Kidney (tissue), 13 donors: ENCODE measurements at regions not wholly inside any gene's neighbourhood (a gene's known extent, or its start where the extent isn't known, plus 50 kb on each side); places are given as distances from the start of the nearest gene placed in this dataset.

ENCODE experiments used
- DNase-seq, 5 donors: peaks; one replicate each; pipeline ENCODE4 v3.0.0-alpha.2; 2013 to 2020
- FAIRE-seq: peaks from 2 replicates; lab custom pipeline; 2012; peaks lifted over from hg19 to GRCh38; lab: Jason Lieb, UNC
- H3K27ac ChIP-seq, 2 donors: one replicate each; pipeline ENCODE4 v1.7.0; 2013; ENCODE audit warnings: low read depth in 2 of 2, low read length in 2 of 2, inconsistent platforms in 1 of 2
- H3K27me3 ChIP-seq: one replicate; pipeline ENCODE4 v1.7.1; 2013; ENCODE audit warnings: low read length, inconsistent platforms; ENCODE audit not compliant: control insufficient read depth, insufficient read depth
- H3K36me3 ChIP-seq, 3 donors: one replicate each; pipeline versions ENCODE4 v1.7.0 to v1.7.1; 2013; ENCODE audit warnings: low read length in 3 of 3, control low read depth in 1 of 3, inconsistent platforms in 1 of 3; ENCODE audit not compliant: insufficient read depth in 3 of 3, control insufficient read depth in 2 of 3
- H3K4me1 ChIP-seq, 3 donors: one replicate each; pipeline versions ENCODE4 v1.7.0 to v1.7.1; 2013; ENCODE audit warnings: low read length in 3 of 3, inconsistent platforms in 1 of 3, low read depth in 1 of 3; ENCODE audit not compliant: control insufficient read depth in 2 of 3, insufficient read depth in 2 of 3
- H3K4me3 ChIP-seq, 3 donors: one replicate each; pipeline versions ENCODE4 v1.7.0 to v1.8.1; 2013; ENCODE audit warnings: low read length in 3 of 3, control low read depth in 1 of 3, inconsistent platforms in 1 of 3
- H3K9ac ChIP-seq, 3 donors: one replicate each; pipeline versions ENCODE4 v1.7.0 to v1.7.1; 2013; ENCODE audit warnings: low read length in 3 of 3, control low read depth in 1 of 3, inconsistent platforms in 1 of 3
- H3K9me3 ChIP-seq, 3 donors: one replicate each; pipeline versions ENCODE4 v1.7.0 to v1.7.1; 2013; ENCODE audit warnings: low read length in 3 of 3, control low read depth in 1 of 3, inconsistent platforms in 1 of 3; ENCODE audit not compliant: control insufficient read depth in 2 of 3, insufficient read depth in 1 of 3
- CTCF ChIP-seq: IDR thresholded peaks from 3 replicates; pipeline ENCODE4 v1.5.1; 2012; ENCODE audit warnings: mild to moderate bottlenecking, moderate library complexity, borderline replicate concordance; ENCODE audit not compliant: insufficient read depth; ENCODE audit errors: extremely low read depth
- intact Hi-C: fragments of 100-400 bp; cut with DNase I; formaldehyde crosslinking; loops from one replicate; pipeline ENCODE4 v1.11.1; 2022
- donor health status: control.
- donor health status: control.
- donor health status: control.
- donor health status: control.
- donor health status: control.
- donor health status: DM: yes; HTN: yes; CAD: no.
- donor health status: Normal renal cell carcinoma (clear cell type).

GRCh38 chr6:14658030-14658429 lies 540.5 kb downstream of the CD83 start:
- H3K9ac ChIP-seq, result no peak overlapping the region
- FAIRE-seq, result no peak

DNA sequence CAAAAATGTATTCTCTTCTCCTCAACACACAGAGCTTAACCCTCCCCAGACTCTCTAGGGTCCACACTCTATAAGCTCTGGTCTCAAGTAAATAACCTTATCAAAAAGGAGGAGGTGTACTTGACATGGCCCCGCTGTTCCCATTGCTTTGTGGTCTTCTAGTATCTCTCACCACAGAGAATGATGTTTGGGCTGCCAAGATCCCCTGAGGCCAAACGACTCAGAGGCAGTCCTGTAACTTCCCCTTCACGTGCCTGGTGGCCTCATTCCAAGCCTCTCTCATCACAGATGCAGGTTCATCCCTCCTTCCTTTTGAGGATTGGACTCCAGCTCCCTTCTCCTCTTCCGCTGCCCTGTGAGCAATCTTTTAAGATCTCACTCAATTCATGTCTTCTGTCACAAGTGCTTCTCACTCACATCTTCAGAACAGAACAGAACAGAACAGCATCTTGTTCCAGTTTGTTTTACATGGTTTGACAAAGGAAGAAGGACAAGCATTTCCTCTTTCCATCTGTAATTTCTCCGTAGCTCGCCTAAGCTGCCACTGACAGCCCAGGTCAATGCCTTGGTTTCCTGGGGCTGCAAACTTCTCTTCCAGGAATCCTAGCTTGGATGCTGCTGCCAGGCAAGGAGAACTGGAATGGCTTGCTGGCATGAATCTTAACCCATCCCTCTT lies 541.5 kb downstream of the CD83 start:
- intact Hi-C loops, result no loop called here
- DNase-seq, result no peak
- Histone ChIP-seq H3K36me3 (no peaks in the 10 kb centered on the region), H3K9me3 (no peaks in the 10 kb centered on the region), H3K9ac (no peak overlapping the region), H3K4me3 (no peak overlapping the region), H3K4me1 (peaks cover 0 to 9% (median 7%) of the 10 kb centered on the region in 3 donors), H3K27ac (no peak overlapping the region), H3K27me3 (no peaks in the 10 kb centered on the region)
- FAIRE-seq, result no peak
- TF ChIP-seq CTCF, result no peak

More at GRCh38 chr6:14658030-14658429, 540.5 kb downstream of the CD83 start:
- no peak overlapping the region for H3K4me3 ChIP-seq
- H3K36me3 ChIP-seq, result no peaks in the 10 kb centered on the region
- no peaks in the 10 kb centered on the region for H3K27me3 ChIP-seq
- no peaks in the 10 kb centered on the region for H3K9me3 ChIP-seq
- no peak for DNase-seq
- no peak for TF ChIP-seq CTCF
- intact Hi-C loops, result no loop called here
- no peak overlapping the region for H3K27ac ChIP-seq
- H3K4me1 ChIP-seq, result peaks cover 0 to 9% (median 7%) of the 10 kb centered on the region in 3 donors

- Histone ChIP-seq H3K27ac (no peak overlapping the region), H3K27me3 (no peaks in the 10 kb centered on the region), H3K9me3 (no peaks in the 10 kb centered on the region), H3K4me1 (peaks cover 0 to 9% (median 7%) of the 10 kb centered on the region in 3 donors), H3K4me3 (no peak overlapping the region), H3K9ac (no peak overlapping the region), H3K36me3 (no peaks in the 10 kb centered on the region)
- DNase-seq (no peak), FAIRE-seq (no peak)
- TF ChIP-seq CTCF, result no peak
- intact Hi-C loops, result no loop called here
Measured at GRCh38 chr6:14659841-14660240, 542.3 kb downstream of the CD83 start.
